Tibial nerve (tissue), 4 donors: ENCODE measurements at regions not wholly inside any gene's neighbourhood (a gene's known extent, or its start where the extent isn't known, plus 50 kb on each side); places are given as distances from the start of the nearest gene placed in this dataset.
"Not testable (repeated sequence)": the region's sequence is repeated elsewhere in the genome, so short reads cannot be mapped to it uniquely, and the experiment has no call there.

Experiments
- CTCF ChIP-seq, 5 experiments: fragments of 200-600 bp in 3 of 5; fragments of 450-650 bp in 2 of 5; sonication (generic) in 3 of 5; IDR thresholded peaks; one replicate each; pipeline ENCODE4 v1.5.1; 2016 to 2019; ENCODE audit warnings: antibody characterized with exemption in 5 of 5, mild to moderate bottlenecking in 3 of 5, moderate library complexity in 2 of 5
- EP300 ChIP-seq, 2 donors: sonication (generic); formaldehyde crosslinking; IDR thresholded peaks; one replicate each; pipeline ENCODE4 v1.6.1; 2017; ENCODE audit warnings: antibody characterized with exemption in 2 of 2, mild to moderate bottlenecking in 1 of 2
- POLR2A ChIP-seq, 2 donors: fragments of 450-650 bp; IDR thresholded peaks; one replicate each; pipeline ENCODE4 v1.6.1; 2017; ENCODE audit warnings: antibody characterized with exemption in 2 of 2, mild to moderate bottlenecking in 2 of 2, moderate library complexity in 2 of 2

- TF ChIP-seq CTCF, POLR2A, EP300 (IDR thresholded peaks at IDR 0.05): not testable (repeated sequence)
These were observed 88.2 kb upstream of the ADCY2 start for GRCh38 chr5:7307709-7308108.
